22Rv1 (cell line): ENCODE measurements at regions not wholly inside any gene's neighbourhood (a gene's known extent, or its start where the extent isn't known, plus 50 kb on each side); places are given as distances from the start of the nearest gene placed in this dataset.

ENCODE experiments used
- ZFX ChIP-seq: fragments of 450-650 bp; IDR thresholded peaks from 2 replicates; pipeline ENCODE4 v1.6.1; 2017; ENCODE audit warnings: antibody characterized with exemption, borderline replicate concordance
- TF ChIP-seq, protein P1 (sequence below): fragments of 450-650 bp; IDR thresholded peaks from 2 replicates; pipeline ENCODE4 v1.5.1; 2017; ENCODE audit warnings: mild to moderate bottlenecking

GRCh38 chr7:153006452-153006851, 246.9 kb downstream of the ACTR3B start:
- TF ChIP-seq, protein P1, sequence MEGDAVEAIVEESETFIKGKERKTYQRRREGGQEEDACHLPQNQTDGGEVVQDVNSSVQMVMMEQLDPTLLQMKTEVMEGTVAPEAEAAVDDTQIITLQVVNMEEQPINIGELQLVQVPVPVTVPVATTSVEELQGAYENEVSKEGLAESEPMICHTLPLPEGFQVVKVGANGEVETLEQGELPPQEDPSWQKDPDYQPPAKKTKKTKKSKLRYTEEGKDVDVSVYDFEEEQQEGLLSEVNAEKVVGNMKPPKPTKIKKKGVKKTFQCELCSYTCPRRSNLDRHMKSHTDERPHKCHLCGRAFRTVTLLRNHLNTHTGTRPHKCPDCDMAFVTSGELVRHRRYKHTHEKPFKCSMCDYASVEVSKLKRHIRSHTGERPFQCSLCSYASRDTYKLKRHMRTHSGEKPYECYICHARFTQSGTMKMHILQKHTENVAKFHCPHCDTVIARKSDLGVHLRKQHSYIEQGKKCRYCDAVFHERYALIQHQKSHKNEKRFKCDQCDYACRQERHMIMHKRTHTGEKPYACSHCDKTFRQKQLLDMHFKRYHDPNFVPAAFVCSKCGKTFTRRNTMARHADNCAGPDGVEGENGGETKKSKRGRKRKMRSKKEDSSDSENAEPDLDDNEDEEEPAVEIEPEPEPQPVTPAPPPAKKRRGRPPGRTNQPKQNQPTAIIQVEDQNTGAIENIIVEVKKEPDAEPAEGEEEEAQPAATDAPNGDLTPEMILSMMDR: no peak
- TF ChIP-seq ZFX: no peak
